CD4-positive, alpha-beta T cell treated with Interleukin-15 for 4 hours (primary cell): ENCODE measurements at regions not wholly inside any gene's neighbourhood (a gene's known extent, or its start where the extent isn't known, plus 50 kb on each side); places are given as distances from the start of the nearest gene placed in this dataset.

Source experiments
- DNase-seq: peaks from one replicate; pipeline ENCODE4 v3.0.0-alpha.2; 2020; ENCODE audit warnings: low spot score

GRCh38 chr10:69684020-69684980 lies 54.3 kb downstream of the FAM241B start:
- no peak for DNase-seq

GRCh38 chr10:69684981-69685353 lies 54.9 kb downstream of the FAM241B start:
- no peak for DNase-seq

DNA sequence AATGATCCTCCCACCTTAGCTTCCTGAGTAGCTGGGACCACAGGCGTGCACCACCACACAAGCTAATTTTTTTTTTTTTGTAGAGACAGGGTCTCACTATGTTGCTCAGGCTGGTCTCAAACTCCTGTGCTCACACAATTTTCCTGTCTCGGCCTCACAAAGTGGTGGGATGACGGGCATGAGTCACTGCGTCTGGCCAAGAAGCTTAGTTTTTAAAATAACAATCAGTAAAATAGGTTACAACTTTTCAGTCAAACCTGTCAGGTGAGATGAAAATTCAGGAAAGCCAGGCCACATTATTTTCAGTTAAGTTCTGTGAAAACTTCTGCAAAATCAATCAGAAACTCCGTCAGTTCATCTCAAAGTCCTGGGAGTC lies 55.4 kb downstream of the FAM241B start:
- no peak for DNase-seq

DNA sequence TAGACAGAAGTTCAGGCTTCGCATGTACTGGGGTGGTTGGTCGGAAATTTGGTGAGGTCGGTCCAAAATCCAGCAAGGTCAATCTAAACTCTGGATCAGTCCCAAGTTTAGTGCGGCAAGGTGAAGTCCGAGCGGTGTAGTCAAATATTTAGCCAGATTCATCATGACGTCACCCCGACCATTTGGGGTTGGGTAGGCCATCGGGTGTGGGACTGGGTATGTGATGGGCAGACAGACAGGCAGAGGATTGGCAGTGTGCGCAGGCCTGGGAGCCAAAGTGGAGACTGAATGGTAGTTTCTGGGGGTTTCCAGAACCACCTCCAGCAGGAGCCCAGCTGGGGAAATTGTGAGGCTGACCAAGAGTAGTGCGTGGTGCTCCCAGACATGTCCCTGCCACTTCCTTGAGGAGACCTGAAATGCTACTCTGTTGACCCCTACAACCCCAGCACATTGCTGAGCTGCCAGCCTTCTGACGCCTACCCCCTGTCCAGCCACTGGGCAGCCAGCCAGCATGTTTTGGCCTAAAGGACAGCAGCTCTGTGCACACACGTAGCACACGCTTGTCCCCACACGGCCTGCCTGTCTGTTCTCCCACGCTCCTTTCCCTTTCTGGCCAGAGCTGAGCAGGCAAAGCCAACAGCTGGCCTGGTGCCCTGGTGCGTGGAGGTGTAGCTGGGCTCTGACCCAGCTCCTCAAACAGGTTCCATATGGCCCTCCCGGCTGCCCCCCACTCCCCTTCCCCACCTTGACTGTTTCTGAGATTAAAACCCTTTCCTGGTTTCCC lies 55.9 kb downstream of the FAM241B start:
- no peak for DNase-seq

GRCh38 chr10:69686866-69687265 lies 56.8 kb downstream of the FAM241B start:
- no peak for DNase-seq

- no peak for DNase-seq
Observed at GRCh38 chr10:69687426-69687825, 57.4 kb downstream of the FAM241B start.

GRCh38 chr10:69692267-69692666 lies 62.2 kb downstream of the FAM241B start:
- no peak for DNase-seq

DNA sequence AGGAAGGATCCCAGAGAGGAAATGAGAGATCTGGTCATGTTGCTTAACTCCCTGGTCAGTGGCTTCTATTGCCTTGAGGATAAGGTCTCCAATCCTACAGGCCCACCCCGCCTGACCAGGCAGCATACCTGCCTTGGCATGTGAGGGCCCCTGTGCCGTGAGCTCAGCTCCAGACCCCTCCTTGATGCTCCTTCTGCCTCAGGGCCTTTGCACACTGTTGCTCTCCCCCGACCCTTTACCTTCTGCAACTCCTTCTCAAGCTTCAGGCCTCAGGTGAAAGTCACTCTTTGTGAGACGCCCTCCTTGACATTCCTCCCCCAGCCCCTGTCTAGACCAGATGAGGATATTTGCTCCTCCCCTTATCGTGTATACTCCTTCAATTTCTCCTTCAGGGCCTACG lies 62.8 kb downstream of the FAM241B start:
- DNase-seq: no peak

DNA sequence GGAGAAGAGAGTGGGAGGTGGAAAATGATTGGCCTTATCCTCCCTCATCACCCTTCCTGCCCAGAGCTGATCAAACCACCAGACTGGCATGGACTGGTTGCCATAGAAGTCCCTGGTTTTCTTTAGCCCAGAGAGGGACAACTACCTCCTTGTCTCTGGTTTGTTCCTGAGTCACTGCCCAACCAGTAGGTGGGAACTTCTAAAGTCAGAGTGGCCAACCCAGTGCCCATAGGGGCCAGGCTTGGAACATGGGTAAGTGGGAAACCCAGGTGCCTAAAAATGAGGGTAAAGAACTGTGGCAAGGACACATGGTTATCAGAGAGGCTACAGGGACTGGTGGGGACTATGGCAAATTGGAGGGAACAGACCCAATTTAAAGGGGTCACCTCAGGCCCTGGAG lies 63.8 kb downstream of the FAM241B start:
- no peak for DNase-seq

GRCh38 chr10:69696073-69696731 lies 66.2 kb downstream of the FAM241B start:
- no peak for DNase-seq

GRCh38 chr10:69697006-69697405 lies 67.0 kb downstream of the FAM241B start:
- DNase-seq: no peak

GRCh38 chr10:69703256-69703655 lies 73.2 kb downstream of the FAM241B start:
- no peak for DNase-seq

DNA sequence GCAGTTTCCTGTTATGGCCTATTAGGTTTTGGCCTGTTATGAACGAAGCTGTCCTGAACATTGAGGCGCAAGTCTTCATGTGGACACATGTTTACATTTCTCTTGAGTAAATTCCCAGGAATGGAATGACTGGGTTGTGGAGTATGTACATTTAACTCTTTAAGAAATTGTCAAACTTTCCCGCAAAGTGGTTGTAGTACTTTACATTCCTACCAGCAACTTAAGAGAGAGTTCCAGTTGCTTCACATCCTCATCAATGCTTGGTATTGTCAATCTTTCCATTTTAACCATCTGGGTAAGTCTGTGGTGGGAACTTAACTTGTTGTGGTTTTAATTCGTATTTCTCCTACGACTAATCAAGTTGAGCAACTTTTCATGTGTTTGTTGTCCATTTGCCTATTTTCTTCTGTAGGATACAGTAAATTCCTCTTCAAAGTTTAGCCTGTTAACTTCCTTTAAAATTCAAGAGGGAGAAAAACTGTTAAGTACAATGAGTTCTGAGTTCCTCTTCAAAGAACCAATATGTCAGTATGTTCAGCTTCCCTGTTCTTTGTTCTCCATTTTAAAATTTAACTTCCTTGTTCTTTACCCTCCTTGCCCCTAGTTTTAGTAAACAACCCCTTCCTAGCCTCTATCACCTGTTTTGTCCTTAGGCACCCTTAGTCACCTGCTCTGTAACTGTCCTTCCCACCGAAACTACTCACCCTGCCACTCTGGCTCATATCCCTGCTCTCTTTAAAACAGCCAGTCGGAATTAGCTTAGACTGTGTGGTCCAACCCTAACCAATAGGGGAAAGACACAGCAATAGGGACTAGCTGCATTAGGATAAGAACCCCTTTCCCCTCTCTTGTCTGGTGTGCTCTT lies 74.0 kb downstream of the FAM241B start:
- DNase-seq: no peak

GRCh38 chr10:69709366-69709941 lies 79.4 kb downstream of the FAM241B start:
- DNase-seq: no peak

DNA sequence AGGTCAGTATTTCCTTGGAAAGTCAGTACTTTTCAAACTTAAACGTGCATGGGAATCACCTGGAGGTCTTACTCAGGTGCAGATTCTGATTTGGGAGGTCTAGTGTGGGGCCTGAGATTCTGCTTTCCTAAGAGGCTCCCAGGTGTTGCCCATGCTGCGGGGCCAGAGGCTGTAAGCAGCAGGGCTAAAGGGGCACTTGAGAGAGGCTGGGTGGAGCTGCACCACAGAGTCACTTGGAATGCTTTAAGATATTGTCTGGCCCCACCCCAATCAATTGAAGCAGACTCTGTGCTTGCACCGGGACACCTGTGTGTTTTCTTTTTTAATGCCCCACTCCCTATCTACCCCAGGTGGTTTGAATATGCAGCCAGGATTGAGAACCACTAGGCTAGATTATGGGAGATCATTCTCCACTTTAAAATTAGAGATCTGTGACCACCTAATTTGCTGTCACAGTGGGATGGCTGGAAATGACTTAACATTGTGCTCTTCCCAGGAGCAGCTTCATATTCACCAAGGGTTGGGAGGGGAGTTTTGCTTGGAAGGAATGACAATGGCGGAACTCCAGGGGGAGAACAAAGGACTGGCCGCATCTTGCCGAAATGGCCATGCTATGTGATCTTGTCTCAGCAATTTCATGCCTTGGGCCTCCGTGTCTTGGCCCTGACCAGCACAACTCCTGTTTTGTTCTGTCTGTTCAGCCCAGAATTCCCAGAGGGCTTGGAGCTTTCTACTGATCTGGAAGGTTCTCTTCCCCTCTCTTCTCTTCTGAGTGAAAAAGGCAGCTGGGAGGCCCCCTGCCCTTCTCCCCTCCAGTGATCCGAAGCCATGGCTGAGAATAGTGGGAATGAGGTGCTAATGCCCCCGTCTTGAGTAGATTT lies 80.2 kb downstream of the FAM241B start:
- DNase-seq: no peak

GRCh38 chr10:69712342-69712741 lies 82.3 kb downstream of the FAM241B start:
- no peak for DNase-seq

- no peak for DNase-seq
Observed at GRCh38 chr10:69714572-69714971, 84.5 kb downstream of the FAM241B start.

GRCh38 chr10:69715156-69715898 lies 85.3 kb downstream of the FAM241B start:
- no peak for DNase-seq

DNA sequence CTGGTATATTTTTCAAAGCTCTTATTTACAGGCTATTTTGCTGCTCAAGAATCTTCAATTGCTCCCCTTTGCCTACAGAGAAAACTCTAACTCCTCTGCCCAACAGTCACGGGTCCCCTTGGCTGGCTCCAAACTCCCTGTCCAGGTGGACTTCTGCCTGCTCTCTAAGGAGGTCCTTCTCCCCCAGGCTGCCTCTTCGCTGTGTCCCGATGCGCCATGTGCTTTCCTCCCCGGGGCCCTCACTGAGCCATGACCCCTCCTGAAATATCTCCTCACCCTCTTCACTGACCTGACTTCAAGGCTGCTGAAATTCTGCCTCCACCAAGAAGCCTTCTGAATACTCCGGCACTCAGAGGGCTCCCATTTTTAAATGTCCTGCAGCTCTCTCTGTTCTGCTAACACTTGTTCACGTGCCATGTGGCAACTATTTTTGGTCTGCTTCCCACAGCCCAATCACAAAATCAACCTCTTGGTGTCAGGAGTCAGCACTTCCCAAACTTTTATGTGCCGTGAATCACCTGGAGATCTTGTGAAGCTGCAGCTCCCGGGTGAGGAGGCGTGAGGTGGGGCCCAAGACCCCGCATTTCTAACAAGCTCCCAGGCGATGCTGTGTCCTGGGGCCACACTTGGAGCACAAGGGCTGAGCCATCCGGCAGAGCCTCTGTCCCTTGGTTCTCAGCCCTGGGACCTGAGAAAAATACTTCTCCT lies 85.7 kb upstream of the COL13A1 start:
- DNase-seq: no peak
